Esophagus squamous epithelium (tissue), 5 donors: ENCODE measurements at regions not wholly inside any gene's neighbourhood (a gene's known extent, or its start where the extent isn't known, plus 50 kb on each side); places are given as distances from the start of the nearest gene placed in this dataset.

ENCODE experiments used
- DNase-seq: peaks from one replicate; lab custom pipeline; 2025; lab: John Stamatoyannopoulos, UW
- H3K27ac ChIP-seq, 4 donors: fragments of 200-600 bp; sonication (generic); one replicate each; pipeline ENCODE4 v1.5.1; 2016 to 2019; ENCODE audit warnings: mild to moderate bottlenecking in 1 of 4
- H3K27me3 ChIP-seq, 4 donors: fragments of 200-600 bp; sonication (generic); 1 replicate in 3 of 4; 2 replicates in 1 of 4; pipeline versions ENCODE4 v1.5.1 to v1.6.0; 2017 to 2021; ENCODE audit warnings: antibody characterized with exemption in 1 of 4
- H3K36me3 ChIP-seq, 3 donors: fragments of 200-600 bp; sonication (generic); one replicate each; pipeline ENCODE4 v1.5.1; 2016 to 2019
- H3K4me1 ChIP-seq, 3 donors: fragments of 200-600 bp; sonication (generic); one replicate each; pipeline ENCODE4 v1.5.1; 2017 to 2019
- H3K4me3 ChIP-seq, 4 donors: fragments of 200-600 bp; sonication (generic); 1 replicate in 3 of 4; 2 replicates in 1 of 4; pipeline ENCODE4 v1.5.1; 2016 to 2019; ENCODE audit warnings: mild to moderate bottlenecking in 2 of 4, moderate library complexity in 1 of 4
- H3K9me3 ChIP-seq, 3 donors: fragments of 200-600 bp; sonication (generic); one replicate each; pipeline ENCODE4 v1.5.1; 2016 to 2019
- CTCF ChIP-seq, 6 experiments: fragments of 450-650 bp in 4 of 6; fragments of 200-600 bp in 2 of 6; sonication (generic) in 2 of 6; IDR thresholded peaks; one replicate each; pipeline ENCODE4 v1.5.1; 2016 to 2019; ENCODE audit warnings: antibody characterized with exemption in 6 of 6, mild to moderate bottlenecking in 4 of 6, moderate library complexity in 4 of 6
- POLR2A ChIP-seq, 4 donors: fragments of 450-650 bp; IDR thresholded peaks; one replicate each; pipeline ENCODE4 v1.6.1; 2017; ENCODE audit warnings: antibody characterized with exemption in 4 of 4, mild to moderate bottlenecking in 4 of 4, moderate library complexity in 3 of 4
- WGBS, 2 donors: methylation state at CpG; one replicate each; pipeline ENCODE4 v1.1.5; 2018; 5-methylcytosine and 5-hydroxymethylcytosine counted together
- intact Hi-C: fragments of 100-400 bp; cut with DNase I; formaldehyde crosslinking; loops from one replicate; pipeline ENCODE4 v1.15.0; 2022
- donor health status: DM: yes; HTN: yes; CAD: no.

GRCh38 chr12:73424484-73424883, 1113.2 kb upstream of the ATXN7L3B start:
- Histone ChIP-seq H3K4me3 (no peak overlapping the region), H3K9me3 (peaks cover 0 to 14% (median 5%) of the 10 kb centered on the region in 3 donors), H3K4me1 (no peaks in the 10 kb centered on the region), H3K36me3 (no peaks in the 10 kb centered on the region), H3K27ac (no peak overlapping the region), H3K27me3 (no peaks in the 10 kb centered on the region)
- TF ChIP-seq POLR2A (IDR thresholded peaks at IDR 0.05) (no peak), CTCF (IDR thresholded peaks at IDR 0.05) (no peak)
- intact Hi-C loops = no loop called here
- no peak for DNase-seq
- 14 to 29% methylated on average over 1 to 2 of the region's 2 CpGs for WGBS, 2 donors

- Histone ChIP-seq H3K9me3 (no peaks in the 10 kb centered on the region), H3K4me1 (no peaks in the 10 kb centered on the region), H3K27ac (no peak overlapping the region), H3K36me3 (no peaks in the 10 kb centered on the region), H3K27me3 (no peaks in the 10 kb centered on the region), H3K4me3 (no peak overlapping the region)
- 30 to 39% methylated on average over 2 of the region's 2 CpGs for WGBS, 2 donors
- DNase-seq = no peak
- intact Hi-C loops = no loop called here
- TF ChIP-seq CTCF (IDR thresholded peaks at IDR 0.05) (no peak), POLR2A (IDR thresholded peaks at IDR 0.05) (no peak)
Observed at GRCh38 chr12:73445658-73446324, 1091.8 kb upstream of the ATXN7L3B start.

GRCh38 chr12:73452672-73453469, 1084.8 kb upstream of the ATXN7L3B start:
- DNase-seq = no peak
- H3K27me3 ChIP-seq = no peaks in the 10 kb centered on the region
- H3K4me1 ChIP-seq = no peaks in the 10 kb centered on the region
- intact Hi-C loops = no loop called here
- TF ChIP-seq CTCF (IDR thresholded peaks at IDR 0.05) (no peak), POLR2A (IDR thresholded peaks at IDR 0.05) (no peak)
- no peaks in the 10 kb centered on the region for H3K36me3 ChIP-seq
- H3K9me3 ChIP-seq = no peaks in the 10 kb centered on the region
- no peak overlapping the region for H3K27ac ChIP-seq
- 50 to 68% methylated on average over 3 of the region's 3 CpGs for WGBS, 2 donors
- no peak overlapping the region for H3K4me3 ChIP-seq

- Histone ChIP-seq H3K27ac (no peak overlapping the region), H3K36me3 (no peaks in the 10 kb centered on the region), H3K9me3 (no peaks in the 10 kb centered on the region), H3K27me3 (no peaks in the 10 kb centered on the region), H3K4me1 (no peaks in the 10 kb centered on the region), H3K4me3 (no peak overlapping the region)
- TF ChIP-seq POLR2A (IDR thresholded peaks at IDR 0.05) (no peak), CTCF (IDR thresholded peaks at IDR 0.05) (no peak)
- intact Hi-C loops = no loop called here
- DNase-seq = no peak
Observed at GRCh38 chr12:73460212-73460611, 1077.4 kb upstream of the ATXN7L3B start.

- no peaks in the 10 kb centered on the region for H3K27me3 ChIP-seq
- H3K4me3 ChIP-seq = no peak overlapping the region
- H3K27ac ChIP-seq = no peak overlapping the region
- intact Hi-C loops = no loop called here
- no peak for TF ChIP-seq CTCF (IDR thresholded peaks at IDR 0.05)
- TF ChIP-seq POLR2A (IDR thresholded peaks at IDR 0.05) = no peak
- 43 to 53% methylated on average over 3 of the region's 4 CpGs for WGBS, 2 donors
- H3K36me3 ChIP-seq = no peaks in the 10 kb centered on the region
- no peak for DNase-seq
- peaks cover 0 to 4% (median 0%) of the 10 kb centered on the region in 3 donors for H3K9me3 ChIP-seq
- H3K4me1 ChIP-seq = no peaks in the 10 kb centered on the region
Observed at GRCh38 chr12:73465106-73465505, 1072.5 kb upstream of the ATXN7L3B start.
